ENCODE measurements at regions not wholly inside any gene's neighbourhood (a gene's known extent, or its start where the extent isn't known, plus 50 kb on each side); places are given as distances from the start of the nearest gene placed in this dataset.
"Not testable (repeated sequence)": the region's sequence is repeated elsewhere in the genome, so short reads cannot be mapped to it uniquely, and the experiment has no call there.

GRCh38 chr1:82388679-82389078, 587.9 kb downstream of the ADGRL2 start:
- CTCF ChIA-PET, result no interaction called here
- POLR2A ChIA-PET, result no interaction called here

DNA sequence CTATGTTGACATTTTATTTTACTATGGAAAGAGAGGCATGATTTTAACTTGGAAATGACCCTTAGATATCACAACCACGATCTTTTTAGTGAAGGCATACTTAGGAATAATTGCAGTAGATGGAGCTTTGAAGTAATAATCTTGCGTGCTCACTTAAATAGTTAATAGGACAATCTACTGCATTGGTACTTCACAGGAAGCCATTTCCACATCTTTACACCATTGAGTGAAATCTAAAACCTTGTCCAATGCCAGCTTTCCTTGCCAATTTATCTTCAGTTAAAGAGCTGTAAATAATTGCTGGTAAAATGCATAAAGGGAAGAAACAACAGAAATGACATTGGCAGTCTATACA, 586.3 kb downstream of the ADGRL2 start:
- ChIA-PET CTCF (no interaction called here), POLR2A (no interaction called here)

- ChIA-PET POLR2A (no interaction called here), CTCF (no interaction called here)
Measured at GRCh38 chr1:82386365-82387011, 585.8 kb downstream of the ADGRL2 start.

GRCh38 chr1:82384776-82385175, 584.0 kb downstream of the ADGRL2 start:
- ChIA-PET POLR2A (no interaction called here), CTCF (no interaction called here)

- ChIA-PET POLR2A (no interaction called here), CTCF (no interaction called here)
Measured at GRCh38 chr1:82377201-82377884, 576.6 kb downstream of the ADGRL2 start.

GRCh38 chr1:82373710-82374109, 573.0 kb downstream of the ADGRL2 start:
- CTCF ChIA-PET, result no interaction called here
- POLR2A ChIA-PET, result no interaction called here

- POLR2A ChIA-PET, result no interaction called here
- CTCF ChIA-PET, result no interaction called here
Measured at GRCh38 chr1:82371844-82372498, 571.2 kb downstream of the ADGRL2 start.

DNA sequence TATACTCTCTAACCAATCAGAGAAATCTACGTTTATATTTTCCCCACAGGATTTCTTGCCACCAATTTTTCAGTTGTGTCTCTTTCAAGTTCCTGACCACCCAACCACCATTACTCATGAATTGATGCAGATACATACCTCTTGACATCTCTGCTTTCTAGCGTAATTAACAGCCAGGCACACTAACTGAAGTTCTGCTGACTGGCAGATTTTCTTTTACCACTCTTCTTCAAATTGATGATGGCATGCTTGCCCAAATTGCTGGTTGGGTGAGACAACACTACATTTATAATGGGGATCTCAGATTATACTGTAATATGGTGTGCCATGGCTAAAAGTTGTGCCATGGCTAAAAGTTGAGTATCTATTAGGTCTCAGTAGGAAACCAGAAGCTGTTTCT, 566.7 kb downstream of the ADGRL2 start:
- POLR2A ChIA-PET, result no interaction called here
- CTCF ChIA-PET, result no interaction called here

DNA sequence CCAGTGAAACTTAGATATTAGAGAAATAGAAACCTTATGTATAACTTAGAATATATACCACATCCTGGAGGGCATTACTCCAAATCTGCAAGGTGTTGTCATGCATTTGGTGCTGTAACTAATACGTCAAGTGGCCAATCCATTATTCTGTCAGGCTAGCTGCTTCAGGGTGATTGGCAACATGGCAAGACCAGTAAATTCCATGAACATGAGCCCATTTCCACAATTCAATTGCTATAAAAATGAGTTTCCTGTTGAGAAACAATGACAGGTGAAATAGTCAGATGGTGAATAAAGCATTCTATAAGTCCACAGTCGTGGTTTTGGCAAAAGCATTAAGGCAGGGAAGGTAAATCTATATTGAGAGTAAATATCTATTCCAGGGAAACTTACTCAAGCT, 566.0 kb downstream of the ADGRL2 start:
- POLR2A ChIA-PET, result no interaction called here
- CTCF ChIA-PET, result no interaction called here

DNA sequence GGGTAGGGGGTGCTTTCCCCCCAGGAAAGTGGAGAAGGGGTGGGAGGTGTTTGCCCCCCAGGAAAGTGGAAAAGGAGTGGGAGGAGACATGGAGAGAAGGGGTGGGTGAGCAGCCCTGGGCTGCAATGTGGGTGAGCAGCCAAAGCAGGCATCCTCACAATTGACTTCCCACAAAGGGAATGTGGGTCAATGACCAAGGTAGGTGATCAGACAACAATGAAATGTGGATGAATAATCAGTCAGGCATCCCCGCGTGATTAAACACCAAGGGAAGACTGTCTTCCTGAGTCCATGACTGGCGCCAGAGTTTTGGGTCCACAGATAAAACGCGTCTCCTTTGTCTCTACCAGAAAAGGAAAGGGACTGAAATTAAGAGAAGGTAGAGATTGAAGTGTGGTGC, 558.8 kb downstream of the ADGRL2 start:
- CTCF ChIA-PET, POLR2A ChIA-PET: not testable (repeated sequence)

- CTCF ChIA-PET, POLR2A ChIA-PET: not testable (repeated sequence)
Measured at GRCh38 chr1:82358706-82359105, 558.0 kb downstream of the ADGRL2 start.

- POLR2A ChIA-PET, CTCF ChIA-PET: not testable (repeated sequence)
Measured at GRCh38 chr1:82354546-82354945, 553.8 kb downstream of the ADGRL2 start.

DNA sequence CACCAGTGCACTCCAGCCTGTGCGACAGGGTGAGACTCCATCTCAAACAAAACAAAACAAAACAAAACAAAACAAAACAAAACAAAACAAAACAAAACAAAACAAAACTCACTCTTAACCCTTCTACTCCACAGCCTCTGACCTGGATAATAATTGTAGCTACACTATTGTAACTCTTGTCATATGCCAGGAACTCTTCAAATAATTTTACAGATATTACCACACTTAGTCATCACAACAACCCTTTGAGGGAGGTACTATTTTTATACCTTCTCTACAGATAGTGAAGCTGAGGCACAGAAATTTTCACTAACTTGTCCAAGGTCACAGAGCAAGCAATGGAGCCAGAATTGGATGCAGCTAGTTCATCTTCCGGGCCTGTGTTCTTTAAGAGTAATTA, 547.8 kb downstream of the ADGRL2 start:
- ChIA-PET POLR2A (no interaction called here), CTCF (no interaction called here)

DNA sequence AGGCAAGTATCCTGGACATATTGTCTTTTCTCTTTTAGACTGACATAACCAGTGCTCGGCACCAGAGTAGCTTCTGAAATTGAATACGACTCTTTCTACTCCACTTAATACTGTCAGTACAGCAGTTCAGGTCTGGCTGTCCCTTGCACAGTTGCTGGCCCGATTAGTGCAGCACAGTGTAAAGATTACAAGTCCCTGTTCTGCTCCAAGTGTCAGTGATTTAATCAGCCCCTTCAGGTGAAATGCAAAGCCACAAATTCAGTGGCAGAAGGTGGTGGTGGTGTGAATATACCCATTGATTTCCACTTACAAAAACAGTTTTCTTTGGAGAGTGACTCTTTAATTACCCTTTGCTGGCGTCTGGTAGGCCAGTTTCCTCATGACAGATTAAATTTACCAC, 545.4 kb downstream of the ADGRL2 start:
- CTCF ChIA-PET, result no interaction called here

GRCh38 chr1:82343381-82343780, 542.6 kb downstream of the ADGRL2 start:
- ChIA-PET CTCF (no interaction called here), POLR2A (no interaction called here)

More for the DNA sequence above, 545.4 kb downstream of the ADGRL2 start:
- POLR2A ChIA-PET, result no interaction called here

GRCh38 chr1:82337635-82338034, 536.9 kb downstream of the ADGRL2 start:
- CTCF ChIA-PET, result no interaction called here
- POLR2A ChIA-PET, result no interaction called here

DNA sequence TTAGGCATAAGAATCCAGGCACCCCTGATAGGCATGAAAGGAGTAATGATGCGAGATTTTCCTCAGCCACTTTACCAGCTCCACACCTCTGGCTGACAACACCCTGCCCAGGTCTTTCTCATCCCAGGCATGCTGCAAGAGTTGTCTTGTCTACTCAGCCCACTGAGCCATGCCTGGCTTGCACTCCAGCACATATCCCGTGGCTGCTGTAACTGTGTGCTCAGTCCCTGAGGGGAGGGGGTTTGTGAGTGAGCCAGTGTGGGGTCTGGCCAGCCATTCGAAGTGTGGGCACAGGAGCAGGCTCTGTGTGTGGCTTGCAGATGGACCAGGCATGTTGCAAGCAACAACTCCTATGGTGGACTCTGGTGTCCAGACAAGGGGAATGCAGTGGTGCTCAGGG, 529.6 kb downstream of the ADGRL2 start:
- ChIA-PET POLR2A (no interaction called here), CTCF (no interaction called here)

DNA sequence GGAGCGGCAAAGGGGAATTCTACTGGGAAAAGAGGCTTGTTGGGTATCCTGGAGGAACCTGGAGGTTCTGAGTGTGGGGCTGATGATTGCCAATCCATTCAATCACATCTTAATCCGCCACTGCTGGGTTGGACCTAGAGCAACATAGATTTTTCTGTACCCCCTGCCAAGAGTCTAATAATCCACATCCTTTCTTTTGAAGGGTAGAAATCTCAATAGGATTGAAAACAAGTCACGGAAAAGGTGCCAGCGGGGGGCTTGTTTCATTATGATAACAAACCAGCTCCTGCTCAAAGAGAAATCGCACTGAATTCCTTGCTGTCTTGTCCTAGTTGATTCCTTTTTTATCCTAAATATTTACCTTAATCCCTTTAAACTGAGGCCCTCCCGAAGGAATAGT, 528.5 kb downstream of the ADGRL2 start:
- ChIA-PET CTCF (no interaction called here), POLR2A (no interaction called here)

DNA sequence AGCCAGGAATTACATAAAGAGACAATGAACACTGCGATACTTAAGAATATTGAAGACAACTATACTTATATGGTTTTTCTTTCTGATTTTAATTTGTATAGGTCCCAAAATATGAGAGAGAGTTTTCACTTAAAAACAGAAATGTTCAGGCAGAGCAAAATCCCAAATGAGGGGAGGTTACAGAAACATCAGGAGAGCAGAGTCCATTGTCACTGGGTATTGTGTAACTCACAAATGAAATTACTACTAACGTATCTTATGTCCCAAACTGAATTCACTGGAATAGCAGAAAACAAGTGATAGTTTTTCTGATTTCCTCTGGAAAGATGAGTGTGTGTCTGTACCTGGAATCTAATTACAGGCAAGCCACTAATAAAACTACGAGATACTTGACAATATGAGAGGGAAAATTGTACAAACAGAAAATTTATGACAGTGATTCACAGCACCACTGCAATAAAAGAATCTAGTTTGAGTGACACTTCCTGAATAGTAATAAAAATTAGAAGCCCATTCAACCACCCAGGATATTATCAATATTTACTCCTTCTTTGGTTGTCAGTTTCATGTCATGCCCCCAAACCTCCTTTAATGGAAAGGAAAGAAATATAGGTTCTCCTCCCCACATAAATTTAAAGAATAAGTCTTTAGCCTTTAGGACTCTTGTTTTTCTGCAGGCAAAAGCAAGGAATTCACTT, 522.6 kb downstream of the ADGRL2 start:
- CTCF ChIA-PET, result no interaction called here

DNA sequence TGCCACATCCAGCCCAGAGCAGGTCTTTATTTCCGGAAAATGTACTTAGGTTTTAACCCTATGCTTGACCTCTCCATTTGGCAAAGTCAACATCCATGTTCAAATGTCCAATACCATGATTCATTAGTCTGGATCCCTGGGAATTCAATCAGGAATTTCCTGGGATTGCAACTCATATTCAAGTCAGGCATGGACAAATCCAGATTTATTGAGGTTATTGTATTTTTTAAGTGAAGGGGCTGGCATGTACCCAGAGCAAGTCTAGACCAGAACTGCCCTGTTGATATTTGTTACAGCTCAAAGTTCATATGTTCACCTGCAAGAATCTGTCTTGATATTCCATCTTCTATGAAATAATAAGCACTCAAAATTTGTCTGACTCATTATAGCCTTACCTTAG, 521.1 kb downstream of the ADGRL2 start:
- CTCF ChIA-PET, result no interaction called here

More for the DNA sequence above, 522.6 kb downstream of the ADGRL2 start:
- POLR2A ChIA-PET, result no interaction called here

DNA sequence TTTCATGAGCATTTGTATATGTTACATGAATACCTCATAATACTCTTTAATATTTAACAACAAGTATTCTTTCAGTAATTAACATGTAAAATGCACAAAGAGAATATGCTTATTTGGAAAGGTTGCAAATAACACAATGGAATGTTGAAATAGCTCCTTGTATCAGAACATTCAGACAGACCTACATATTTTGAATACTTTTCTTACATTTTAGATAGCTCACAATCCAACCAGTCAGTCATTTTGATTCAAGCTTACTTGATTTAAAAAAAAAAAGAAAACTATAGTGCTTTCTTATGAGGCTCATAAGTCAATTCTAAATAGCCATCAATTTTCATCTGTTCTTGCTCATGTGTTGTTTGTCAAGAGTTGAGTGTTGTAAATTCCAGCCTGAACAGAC, 518.8 kb downstream of the ADGRL2 start:
- POLR2A ChIA-PET, result no interaction called here
- CTCF ChIA-PET, result no interaction called here

More for the DNA sequence above, 521.1 kb downstream of the ADGRL2 start:
- POLR2A ChIA-PET, result no interaction called here
